ENCODE measurements at regions not wholly inside any gene's neighbourhood (a gene's known extent, or its start where the extent isn't known, plus 50 kb on each side); places are given as distances from the start of the nearest gene placed in this dataset.
"Not testable (repeated sequence)": the region's sequence is repeated elsewhere in the genome, so short reads cannot be mapped to it uniquely, and the experiment has no call there.

- no peak for DNase-seq
These were observed 132.6 kb upstream of the LIPC start for GRCh38 chr15:58298879-58299850.

GRCh38 chr15:58302832-58303231 is 129.0 kb upstream of the LIPC start:
- no peak for DNase-seq

GRCh38 chr15:58303236-58303635 is 128.6 kb upstream of the LIPC start:
- no peak for DNase-seq

GRCh38 chr15:58306591-58307312 is 125.0 kb upstream of the LIPC start:
- no peak for DNase-seq

GRCh38 chr15:58307313-58307961 is 124.4 kb upstream of the LIPC start:
- DNase-seq: no peak

- DNase-seq: no peak
These were observed 122.9 kb upstream of the LIPC start for GRCh38 chr15:58308742-58309355.

- DNase-seq: no peak
These were observed 121.5 kb upstream of the LIPC start for GRCh38 chr15:58309963-58310928.

GRCh38 chr15:58311556-58311955 is 120.2 kb upstream of the LIPC start:
- DNase-seq: no peak

- DNase-seq: no peak
These were observed 119.8 kb upstream of the LIPC start for GRCh38 chr15:58312031-58312430.

GRCh38 chr15:58313304-58313703 is 118.5 kb upstream of the LIPC start:
- no peak for DNase-seq

- no peak for DNase-seq
These were observed 117.8 kb upstream of the LIPC start for GRCh38 chr15:58313810-58314592.

GRCh38 chr15:58314593-58315216 is 117.1 kb upstream of the LIPC start:
- DNase-seq: no peak

GRCh38 chr15:58318517-58318916 is 113.3 kb upstream of the LIPC start:
- DNase-seq: no peak

GRCh38 chr15:58321034-58321433 is 110.8 kb upstream of the LIPC start:
- no peak for DNase-seq

- DNase-seq: no peak
These were observed 109.5 kb upstream of the LIPC start for GRCh38 chr15:58322253-58322652.

GRCh38 chr15:58323321-58323720 is 108.5 kb upstream of the LIPC start:
- not testable (repeated sequence) for DNase-seq

- DNase-seq: no peak
These were observed 107.3 kb upstream of the LIPC start for GRCh38 chr15:58324533-58324932.

- no peak for DNase-seq
These were observed 103.8 kb upstream of the LIPC start for GRCh38 chr15:58327958-58328357.

- no peak for DNase-seq
These were observed 102.6 kb upstream of the LIPC start for GRCh38 chr15:58329211-58329610.
